Kidney (tissue), 13 donors: ENCODE measurements at regions not wholly inside any gene's neighbourhood (a gene's known extent, or its start where the extent isn't known, plus 50 kb on each side); places are given as distances from the start of the nearest gene placed in this dataset.
A peak's percentile ranks its signal among the peaks of the same experiment; 100 is the strongest.

Experiments used
- DNase-seq, 5 donors: peaks; one replicate each; pipeline ENCODE4 v3.0.0-alpha.2; 2013 to 2020
- FAIRE-seq: peaks from 2 replicates; lab custom pipeline; 2012; peaks lifted over from hg19 to GRCh38; lab: Jason Lieb, UNC
- H3K27ac ChIP-seq, 2 donors: one replicate each; pipeline ENCODE4 v1.7.0; 2013; ENCODE audit warnings: low read depth in 2 of 2, low read length in 2 of 2, inconsistent platforms in 1 of 2
- H3K27me3 ChIP-seq: one replicate; pipeline ENCODE4 v1.7.1; 2013; ENCODE audit warnings: low read length, inconsistent platforms; ENCODE audit not compliant: control insufficient read depth, insufficient read depth
- H3K36me3 ChIP-seq, 3 donors: one replicate each; pipeline versions ENCODE4 v1.7.0 to v1.7.1; 2013; ENCODE audit warnings: low read length in 3 of 3, control low read depth in 1 of 3, inconsistent platforms in 1 of 3; ENCODE audit not compliant: insufficient read depth in 3 of 3, control insufficient read depth in 2 of 3
- H3K4me1 ChIP-seq, 3 donors: one replicate each; pipeline versions ENCODE4 v1.7.0 to v1.7.1; 2013; ENCODE audit warnings: low read length in 3 of 3, inconsistent platforms in 1 of 3, low read depth in 1 of 3; ENCODE audit not compliant: control insufficient read depth in 2 of 3, insufficient read depth in 2 of 3
- H3K4me3 ChIP-seq, 3 donors: one replicate each; pipeline versions ENCODE4 v1.7.0 to v1.8.1; 2013; ENCODE audit warnings: low read length in 3 of 3, control low read depth in 1 of 3, inconsistent platforms in 1 of 3
- H3K9ac ChIP-seq, 3 donors: one replicate each; pipeline versions ENCODE4 v1.7.0 to v1.7.1; 2013; ENCODE audit warnings: low read length in 3 of 3, control low read depth in 1 of 3, inconsistent platforms in 1 of 3
- H3K9me3 ChIP-seq, 3 donors: one replicate each; pipeline versions ENCODE4 v1.7.0 to v1.7.1; 2013; ENCODE audit warnings: low read length in 3 of 3, control low read depth in 1 of 3, inconsistent platforms in 1 of 3; ENCODE audit not compliant: control insufficient read depth in 2 of 3, insufficient read depth in 1 of 3
- intact Hi-C: fragments of 100-400 bp; cut with DNase I; formaldehyde crosslinking; loops from one replicate; pipeline ENCODE4 v1.11.1; 2022
- TF ChIP-seq, protein P1 (sequence below): IDR thresholded peaks from 3 replicates; pipeline ENCODE4 v1.5.1; 2012; ENCODE audit warnings: mild to moderate bottlenecking, moderate library complexity, borderline replicate concordance; ENCODE audit not compliant: insufficient read depth; ENCODE audit errors: extremely low read depth
- donor health status: control.
- donor health status: control.
- donor health status: control.
- donor health status: control.
- donor health status: control.
- donor health status: DM: yes; HTN: yes; CAD: no.
- donor health status: Normal renal cell carcinoma (clear cell type).

DNA sequence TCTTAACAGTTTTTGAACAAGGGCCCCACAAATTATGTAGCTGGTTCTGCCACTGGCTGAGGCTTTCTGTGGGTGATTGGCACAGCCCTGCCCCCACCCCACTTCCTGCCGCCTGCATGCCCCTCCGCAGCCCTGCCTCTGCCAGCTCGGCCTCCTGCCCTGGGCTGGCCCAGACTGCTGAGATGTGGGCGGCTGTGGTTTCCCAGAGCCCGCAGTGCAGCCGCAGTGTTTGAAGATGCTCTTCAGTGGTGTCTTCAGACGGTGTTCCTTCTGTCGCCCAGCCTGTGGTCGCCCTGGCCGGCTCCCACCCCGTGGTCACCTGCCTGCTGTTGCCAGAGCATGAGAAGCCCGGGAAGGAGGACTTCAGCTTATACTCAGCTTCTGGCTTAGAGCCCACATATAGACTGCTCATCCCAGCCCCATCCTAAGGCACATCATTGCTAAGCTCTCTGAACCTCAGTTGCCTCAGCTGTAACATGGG is 154.3 kb downstream of the VEGFA start:
- Histone ChIP-seq H3K9me3 (no peaks in the 10 kb centered on the region), H3K27me3 (no peaks in the 10 kb centered on the region), H3K36me3 (no peaks in the 10 kb centered on the region), H3K4me1 (no peaks in the 10 kb centered on the region), H3K4me3 (no peak overlapping the region), H3K9ac (no peak overlapping the region), H3K27ac (no peak overlapping the region)
- no peak for FAIRE-seq
- peak in 1 of 5 donors; percentile 69 for DNase-seq
- intact Hi-C loops: no loop called here
- TF ChIP-seq, protein P1, sequence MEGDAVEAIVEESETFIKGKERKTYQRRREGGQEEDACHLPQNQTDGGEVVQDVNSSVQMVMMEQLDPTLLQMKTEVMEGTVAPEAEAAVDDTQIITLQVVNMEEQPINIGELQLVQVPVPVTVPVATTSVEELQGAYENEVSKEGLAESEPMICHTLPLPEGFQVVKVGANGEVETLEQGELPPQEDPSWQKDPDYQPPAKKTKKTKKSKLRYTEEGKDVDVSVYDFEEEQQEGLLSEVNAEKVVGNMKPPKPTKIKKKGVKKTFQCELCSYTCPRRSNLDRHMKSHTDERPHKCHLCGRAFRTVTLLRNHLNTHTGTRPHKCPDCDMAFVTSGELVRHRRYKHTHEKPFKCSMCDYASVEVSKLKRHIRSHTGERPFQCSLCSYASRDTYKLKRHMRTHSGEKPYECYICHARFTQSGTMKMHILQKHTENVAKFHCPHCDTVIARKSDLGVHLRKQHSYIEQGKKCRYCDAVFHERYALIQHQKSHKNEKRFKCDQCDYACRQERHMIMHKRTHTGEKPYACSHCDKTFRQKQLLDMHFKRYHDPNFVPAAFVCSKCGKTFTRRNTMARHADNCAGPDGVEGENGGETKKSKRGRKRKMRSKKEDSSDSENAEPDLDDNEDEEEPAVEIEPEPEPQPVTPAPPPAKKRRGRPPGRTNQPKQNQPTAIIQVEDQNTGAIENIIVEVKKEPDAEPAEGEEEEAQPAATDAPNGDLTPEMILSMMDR: no peak

DNA sequence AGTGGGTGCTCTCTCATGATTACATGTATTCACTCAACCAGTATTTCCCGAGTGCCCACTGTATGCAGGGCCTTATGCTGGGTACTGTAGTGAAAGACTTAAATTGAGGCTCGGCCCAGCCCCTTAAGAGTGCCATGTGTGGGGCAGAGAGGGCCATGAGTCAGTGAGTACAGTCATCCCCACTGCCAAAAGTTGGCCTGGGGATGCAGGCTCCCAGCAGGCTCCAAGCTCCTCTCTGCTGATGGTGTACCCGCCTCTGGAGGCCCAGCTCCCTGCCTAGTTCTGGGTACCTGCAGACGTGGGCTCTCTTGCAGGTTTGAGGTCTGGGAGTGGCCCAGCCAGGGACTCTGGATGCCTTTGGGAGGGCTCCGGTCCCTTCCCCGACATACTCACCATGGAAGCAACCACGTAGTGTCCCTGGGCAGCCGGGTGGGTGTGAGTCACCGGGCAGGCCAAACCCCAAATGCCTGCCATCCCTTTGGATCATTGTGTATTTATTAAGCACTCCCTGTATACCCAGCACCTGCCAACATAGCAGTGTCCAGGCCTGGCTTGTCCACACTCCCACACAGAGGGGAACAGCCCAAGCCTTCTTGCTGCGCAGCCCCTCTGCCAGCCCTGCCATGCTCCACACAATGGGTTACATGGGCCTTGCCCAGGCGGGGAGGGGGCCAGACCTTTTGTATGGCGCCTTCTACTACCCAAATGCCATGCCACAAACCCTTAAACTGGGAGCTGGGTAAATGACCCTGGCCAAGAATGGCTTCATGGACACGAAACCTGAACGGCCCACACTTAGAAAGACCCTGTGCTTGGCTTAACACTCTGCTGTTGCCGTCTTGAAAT is 153.6 kb downstream of the VEGFA start:
- H3K36me3 ChIP-seq: no peaks in the 10 kb centered on the region
- H3K27me3 ChIP-seq: no peaks in the 10 kb centered on the region
- H3K4me1 ChIP-seq: no peaks in the 10 kb centered on the region
- FAIRE-seq (no peak), DNase-seq (peak in 1 of 5 donors; percentile 45)
- no peak overlapping the region for H3K4me3 ChIP-seq
- H3K9ac ChIP-seq: no peak overlapping the region
- TF ChIP-seq, protein P1: no peak
- no peak overlapping the region for H3K27ac ChIP-seq
- intact Hi-C loops: no loop called here
- no peaks in the 10 kb centered on the region for H3K9me3 ChIP-seq

DNA sequence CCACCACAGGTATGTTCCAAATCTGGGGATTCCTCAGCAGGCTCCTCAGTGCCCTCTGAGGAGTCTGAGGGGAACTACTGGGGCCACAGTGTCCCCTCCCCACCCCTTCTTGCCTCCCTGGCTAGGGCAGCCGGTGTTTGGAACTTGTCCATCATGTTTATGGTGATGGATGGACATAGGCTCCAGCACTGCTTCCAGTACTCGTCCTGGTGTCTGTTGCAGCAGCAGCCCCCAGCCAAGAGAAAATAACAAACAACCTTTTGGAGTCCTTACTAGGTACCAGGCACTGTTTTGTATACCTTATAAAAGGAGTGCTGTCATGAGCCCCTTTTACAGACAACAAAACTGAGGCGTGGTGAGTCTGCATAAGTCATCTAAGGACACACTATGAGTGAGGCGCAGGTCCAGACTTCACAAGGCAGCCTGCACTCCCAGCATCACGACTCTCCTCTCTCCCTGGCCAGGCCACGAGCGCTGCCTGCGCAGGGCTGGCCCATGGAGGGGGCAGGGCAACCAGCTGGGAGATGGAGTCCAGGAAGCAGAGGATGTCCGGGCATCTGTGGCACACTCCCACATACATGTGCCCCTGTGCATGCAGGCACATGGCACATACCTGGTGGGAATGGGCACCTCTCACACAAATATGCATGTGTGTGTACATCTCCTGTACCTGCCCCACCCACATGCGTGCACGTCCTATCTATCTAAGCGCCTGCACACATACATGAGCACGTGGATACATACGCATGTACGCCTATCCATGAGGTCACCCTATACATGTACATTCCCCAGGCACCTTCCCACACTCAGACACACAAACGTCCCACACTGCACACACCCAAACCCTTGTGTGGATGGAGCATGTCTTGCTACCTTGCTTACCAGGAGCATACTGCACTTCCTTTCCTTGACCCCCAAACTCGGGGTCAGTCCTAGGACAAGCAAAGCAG is 152.7 kb downstream of the VEGFA start:
- DNase-seq (peak in 3 of 5 donors; percentile 37 to 54 (median 46)), FAIRE-seq (no peak)
- intact Hi-C loops: no loop called here
- Histone ChIP-seq H3K4me1 (peaks cover 0 to 7% (median 4%) of the 10 kb centered on the region in 3 donors), H3K9me3 (no peaks in the 10 kb centered on the region), H3K9ac (no peak overlapping the region), H3K4me3 (no peak overlapping the region), H3K27ac (no peak overlapping the region), H3K36me3 (no peaks in the 10 kb centered on the region), H3K27me3 (no peaks in the 10 kb centered on the region)
- TF ChIP-seq, protein P1: no peak
